Fibroblast of lung (primary cell): ENCODE measurements at regions not wholly inside any gene's neighbourhood (a gene's known extent, or its start where the extent isn't known, plus 50 kb on each side); places are given as distances from the start of the nearest gene placed in this dataset.
"Not testable (repeated sequence)": the region's sequence is repeated elsewhere in the genome, so short reads cannot be mapped to it uniquely, and the experiment has no call there.

Source experiments
- DNase-seq, 2 donors: peaks; one replicate each; pipeline versions ENCODE4 v3.0.0 to v3.0.0-alpha.2; 2010; ENCODE audit warnings: low read depth in 2 of 2
- H2AFZ ChIP-seq: 2 replicates; pipeline ENCODE4 v1.5.1; 2012; ENCODE audit warnings: low read length, control low read depth, inconsistent platforms
- H3K27ac ChIP-seq: 2 replicates; pipeline ENCODE4 v1.5.1; 2011; ENCODE audit warnings: low read length, control low read depth; ENCODE audit not compliant: insufficient read depth
- H3K27me3 ChIP-seq: 2 replicates; pipeline ENCODE4 v1.5.1; 2011; ENCODE audit warnings: mild to moderate bottlenecking, low read length; ENCODE audit not compliant: control insufficient read depth, insufficient read depth
- H3K36me3 ChIP-seq: 2 replicates; pipeline ENCODE4 v1.5.1; 2011; ENCODE audit warnings: low read length; ENCODE audit not compliant: control insufficient read depth, insufficient read depth
- H3K4me1 ChIP-seq: 2 replicates; pipeline ENCODE4 v1.5.1; 2011; ENCODE audit warnings: low read length; ENCODE audit not compliant: control insufficient read depth, insufficient read depth; ENCODE audit errors: extremely low read depth
- H3K4me2 ChIP-seq: 2 replicates; pipeline ENCODE4 v1.5.1; 2011; ENCODE audit warnings: low read length, control low read depth; ENCODE audit not compliant: insufficient read depth; ENCODE audit errors: extremely low read depth
- H3K4me3 ChIP-seq, 4 experiments: fragments of 200-600 bp in 1 of 4; sonication (generic) in 1 of 4; replicated peaks in 1 of 4; 2 replicates each; pipeline ENCODE4 v1.5.1; 2011 to 2016; ENCODE audit warnings: low read length in 4 of 4, low read depth in 3 of 4, mild to moderate bottlenecking in 3 of 4, control low read depth in 2 of 4, inconsistent platforms in 1 of 4, mixed read lengths in 1 of 4; ENCODE audit not compliant: insufficient read depth in 1 of 4; ENCODE audit errors: control extremely low read depth in 1 of 4
- H3K79me2 ChIP-seq: 2 replicates; pipeline ENCODE4 v1.5.1; 2012; ENCODE audit warnings: mild to moderate bottlenecking, low read length, inconsistent platforms; ENCODE audit not compliant: control insufficient read depth, insufficient read depth
- H3K9ac ChIP-seq: 2 replicates; pipeline ENCODE4 v1.5.1; 2011; ENCODE audit warnings: mild to moderate bottlenecking, low read length, control low read depth; ENCODE audit not compliant: insufficient read depth
- H3K9me3 ChIP-seq: 2 replicates; pipeline ENCODE4 v1.5.1; 2012; ENCODE audit warnings: low read depth, low read length; ENCODE audit not compliant: control insufficient read depth, insufficient read depth
- H4K20me1 ChIP-seq: 2 replicates; pipeline ENCODE4 v1.5.1; 2011; ENCODE audit warnings: low read length; ENCODE audit not compliant: control insufficient read depth, insufficient read depth; ENCODE audit errors: extremely low read depth
- CTCF ChIP-seq, 2 donors: IDR thresholded peaks in 1 of 2; conservative IDR thresholded peaks in 1 of 2; 1 replicate in 1 of 2; 2 replicates in 1 of 2; pipeline ENCODE4 v1.5.1; 2011 to 2012; ENCODE audit warnings: low read length in 2 of 2, control low read depth in 1 of 2, inconsistent platforms in 1 of 2, low read depth in 1 of 2, mild to moderate bottlenecking in 1 of 2
- EZH2 ChIP-seq: IDR thresholded peaks from 2 replicates; pipeline ENCODE4 v1.5.1; 2012; ENCODE audit warnings: low read length, control low read depth, mild to moderate bottlenecking; ENCODE audit errors: missing control alignments

- H3K9me3 ChIP-seq, DNase-seq, H4K20me1 ChIP-seq, H2AFZ ChIP-seq, H3K79me2 ChIP-seq, H3K27ac ChIP-seq, H3K4me2 ChIP-seq, H3K27me3 ChIP-seq, H3K4me1 ChIP-seq, H3K9ac ChIP-seq, H3K36me3 ChIP-seq, H3K4me3 ChIP-seq: not testable (repeated sequence)
These were observed 88.2 kb upstream of the ADCY2 start for GRCh38 chr5:7307709-7308108.

- not testable (repeated sequence) for DNase-seq, H3K4me3 ChIP-seq, H3K4me2 ChIP-seq, H2AFZ ChIP-seq, H3K27me3 ChIP-seq, H3K4me1 ChIP-seq, H3K9me3 ChIP-seq, H3K79me2 ChIP-seq, H3K9ac ChIP-seq, H4K20me1 ChIP-seq, H3K36me3 ChIP-seq, H3K27ac ChIP-seq
These were observed 86.2 kb upstream of the ADCY2 start for GRCh38 chr5:7309715-7310114.

GRCh38 chr5:7310656-7311055 is 85.3 kb upstream of the ADCY2 start:
- H3K4me2 ChIP-seq, H3K4me1 ChIP-seq, H3K27me3 ChIP-seq, H3K79me2 ChIP-seq, H3K9me3 ChIP-seq, H4K20me1 ChIP-seq, H3K27ac ChIP-seq, H2AFZ ChIP-seq, H3K9ac ChIP-seq, H3K36me3 ChIP-seq, H3K4me3 ChIP-seq: not testable (repeated sequence)
- DNase-seq = peak; percentile 4 to 85

- H3K27me3 ChIP-seq = no peaks in the 10 kb centered on the region
- H3K4me1 ChIP-seq = no peaks in the 10 kb centered on the region
- H2AFZ ChIP-seq = no peak overlapping the region
- H3K9ac ChIP-seq = no peak overlapping the region
- TF ChIP-seq EZH2 (no peak), CTCF (conservative IDR thresholded peaks at IDR 0.05 in 1 of 2, IDR thresholded peaks at IDR 0.05 in 1 of 2; ENCODE audit: low read depth in 1 of 2, low read length in 2 of 2) (no peak)
- H3K79me2 ChIP-seq = no peaks in the 10 kb centered on the region
- DNase-seq = no peak
- no peaks in the 10 kb centered on the region for H3K36me3 ChIP-seq
- no peaks in the 10 kb centered on the region for H4K20me1 ChIP-seq
- no peak overlapping the region for H3K27ac ChIP-seq
- no peak overlapping the region for H3K4me2 ChIP-seq
- H3K9me3 ChIP-seq = no peaks in the 10 kb centered on the region
- H3K4me3 ChIP-seq = no peak overlapping the region
These were observed 80.8 kb upstream of the ADCY2 start for GRCh38 chr5:7315118-7315517.
